ENCODE measurements at regions not wholly inside any gene's neighbourhood (a gene's known extent, or its start where the extent isn't known, plus 50 kb on each side); places are given as distances from the start of the nearest gene placed in this dataset.

DNA sequence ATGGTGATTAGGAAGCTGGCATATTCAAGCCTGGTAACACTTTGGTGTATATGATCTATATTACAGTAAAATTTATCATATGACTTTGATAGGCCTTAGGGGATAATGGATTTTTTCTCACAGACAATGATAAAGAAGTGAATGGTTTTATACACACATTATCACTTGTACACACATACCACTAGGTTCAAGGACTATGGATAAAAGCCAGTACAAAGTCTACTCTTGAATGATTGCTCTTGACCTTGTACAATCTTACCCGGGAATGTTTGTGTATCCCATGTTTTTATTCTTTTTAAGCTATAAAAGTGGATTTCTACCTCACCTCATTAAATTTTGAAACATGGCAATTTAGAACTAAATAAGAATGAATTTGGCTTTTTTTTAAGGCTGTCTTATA is 414.5 kb upstream of the ADAMTSL1 start (continued):
- TF ChIP-seq ZBTB11 (CRISPR knock-in tag; IDR thresholded peaks at IDR 0.05) (no peak), GMEB1 (CRISPR knock-in tag; IDR thresholded peaks at IDR 0.05) (no peak), ZNF140 (CRISPR knock-in tag; IDR thresholded peaks at IDR 0.05) (no peak), CCNT2 (IDR thresholded peaks at IDR 0.05; ENCODE audit: borderline replicate concordance, extremely low read depth, insufficient read length, low read depth, low read length) (no peak), HMBOX1 (IDR thresholded peaks at IDR 0.05) (no peak)

Data from K562 (cell line).